K562 (cell line): ENCODE measurements at regions not wholly inside any gene's neighbourhood (a gene's known extent, or its start where the extent isn't known, plus 50 kb on each side); places are given as distances from the start of the nearest gene placed in this dataset.

Experiments
- CTBP1 ChIP-seq: fragments of 450-650 bp; IDR thresholded peaks from 2 replicates; pipeline ENCODE4 v1.6.1; 2016; ENCODE audit warnings: borderline replicate concordance
- MAFF ChIP-seq: IDR thresholded peaks from 2 replicates; pipeline ENCODE4 v1.6.1; 2012; ENCODE audit warnings: low read length, improper control_type of control experiment
- MGA ChIP-seq: fragments of 450-650 bp; IDR thresholded peaks from 2 replicates; pipeline ENCODE4 v1.6.1; 2016; ENCODE audit warnings: mild to moderate bottlenecking, moderate library complexity
- NCOR1 ChIP-seq: fragments of 450-650 bp; IDR thresholded peaks from 2 replicates; pipeline ENCODE4 v1.6.1; 2016; ENCODE audit warnings: mild to moderate bottlenecking, moderate library complexity
- SMARCA4 ChIP-seq: fragments of 450-650 bp; IDR thresholded peaks from 2 replicates; pipeline ENCODE4 v1.6.1; 2016
- SMARCE1 ChIP-seq: fragments of 450-650 bp; IDR thresholded peaks from 2 replicates; pipeline ENCODE4 v1.7.1; 2016; ENCODE audit warnings: mild to moderate bottlenecking
- TCF15 ChIP-seq: fragments of 250-450 bp; sonication (Bioruptor Pico); IDR thresholded peaks from 2 replicates; pipeline ENCODE4 v1.8.0; 2022; ENCODE audit warnings: moderate library complexity, mild to moderate bottlenecking, inconsistent platforms
- TSC22D4 ChIP-seq: fragments of 450-650 bp; IDR thresholded peaks from 2 replicates; pipeline ENCODE4 v1.6.1; 2016; ENCODE audit warnings: missing genetic modification characterization, missing biosample characterization, control low read depth
- USF2 ChIP-seq: sonication (generic); formaldehyde crosslinking; IDR thresholded peaks from 2 replicates; pipeline ENCODE4 v1.5.0; 2020; ENCODE audit warnings: missing genetic modification reagents
- XRCC4 ChIP-seq: IDR thresholded peaks from one replicate; pipeline ENCODE4 v1.6.1; 2011; ENCODE audit not compliant: insufficient read depth, insufficient read length; ENCODE audit errors: extremely low read depth
- ZNF583 ChIP-seq: fragments of 250-450 bp; sonication (Bioruptor Pico); IDR thresholded peaks from 2 replicates; pipeline ENCODE4 v1.4.0; 2020
- ZNF609 ChIP-seq: sonication (generic); formaldehyde crosslinking; IDR thresholded peaks from 2 replicates; pipeline ENCODE4 v1.8.1; 2023; ENCODE audit warnings: missing genetic modification reagents, mild to moderate bottlenecking, borderline replicate concordance

- TF ChIP-seq ZNF609: no peak
- 0 out of 2 replicates have a peak, but pooled peaks have one; percentile 25 for TF ChIP-seq MGA
- no peak for TF ChIP-seq TSC22D4 (tag)
- peak; percentile 67 for TF ChIP-seq SMARCA4
- no peak for TF ChIP-seq ZNF583 (CRISPR knock-in tag)
- no peak for TF ChIP-seq XRCC4
- TF ChIP-seq CTBP1: 0 out of 2 replicates have a peak, but pooled peaks have one; percentile 27
- peak; percentile 56; the same call in 1 of the 2 replicates for TF ChIP-seq MAFF
- TF ChIP-seq TCF15 (CRISPR knock-in tag): no peak
- TF ChIP-seq SMARCE1: peak; percentile 47; the same call in 1 of the 2 replicates
- no peak for TF ChIP-seq USF2 (CRISPR knock-in tag)
- peak; percentile 28; the same call in 1 of the 2 replicates for TF ChIP-seq NCOR1
Observed at GRCh38 chr5:87079219-87079618, 188.5 kb upstream of the RASA1 start (continued).
